DMS114 treated with DMSO at 0.1 percent for 48 hours (cell line): ENCODE measurements at regions not wholly inside any gene's neighbourhood (a gene's known extent, or its start where the extent isn't known, plus 50 kb on each side); places are given as distances from the start of the nearest gene placed in this dataset.

Source experiments
- DNase-seq: peaks from one replicate; lab custom pipeline; 2025; ENCODE audit not compliant: unreplicated experiment; lab: John Stamatoyannopoulos, UW

- no peak for DNase-seq
Observed at GRCh38 chr6:140636908-140637402, 1262.5 kb upstream of the CITED2 start.

GRCh38 chr6:140636271-140636907 lies 1261.9 kb upstream of the CITED2 start:
- peak; percentile 99 for DNase-seq

- no peak for DNase-seq
Observed at GRCh38 chr6:140627002-140627401, 1252.6 kb upstream of the CITED2 start.

GRCh38 chr6:140623498-140623897 lies 1249.0 kb upstream of the CITED2 start:
- no peak for DNase-seq

- no peak for DNase-seq
Observed at GRCh38 chr6:140620496-140620895, 1246.0 kb upstream of the CITED2 start.

- DNase-seq = peak; percentile 90
Observed at GRCh38 chr6:140609956-140610355, 1235.5 kb upstream of the CITED2 start.

GRCh38 chr6:140609321-140609720 lies 1234.9 kb upstream of the CITED2 start:
- DNase-seq = peak; percentile 60

GRCh38 chr6:140604786-140605185 lies 1230.3 kb upstream of the CITED2 start:
- DNase-seq = no peak

GRCh38 chr6:140602431-140603248 lies 1228.2 kb upstream of the CITED2 start:
- DNase-seq = peak; percentile 82

- DNase-seq = peak; percentile 52
Observed at GRCh38 chr6:140601021-140601808, 1226.8 kb upstream of the CITED2 start.

GRCh38 chr6:140599916-140600315 lies 1225.5 kb upstream of the CITED2 start:
- no peak for DNase-seq

- DNase-seq = no peak
Observed at GRCh38 chr6:140597181-140597580, 1222.7 kb upstream of the CITED2 start.

- DNase-seq = no peak
Observed at GRCh38 chr6:140594806-140595128, 1220.3 kb upstream of the CITED2 start.

GRCh38 chr6:140592877-140593276 lies 1218.4 kb upstream of the CITED2 start:
- DNase-seq = no peak

GRCh38 chr6:140590641-140591040 lies 1216.2 kb upstream of the CITED2 start:
- DNase-seq = no peak

- no peak for DNase-seq
Observed at GRCh38 chr6:140586426-140587061, 1212.1 kb upstream of the CITED2 start.

- no peak for DNase-seq
Observed at GRCh38 chr6:140581601-140582000, 1207.2 kb upstream of the CITED2 start.

GRCh38 chr6:140579918-140580317 lies 1205.5 kb upstream of the CITED2 start:
- no peak for DNase-seq

- DNase-seq = peak; percentile 100
Observed at GRCh38 chr6:140576004-140576555, 1201.6 kb upstream of the CITED2 start.

GRCh38 chr6:140572867-140573266 lies 1198.4 kb upstream of the CITED2 start:
- peak; percentile 64 for DNase-seq

GRCh38 chr6:140572129-140572528 lies 1197.7 kb upstream of the CITED2 start:
- peak; percentile 71 for DNase-seq
